ENCODE measurements at regions not wholly inside any gene's neighbourhood (a gene's known extent, or its start where the extent isn't known, plus 50 kb on each side); places are given as distances from the start of the nearest gene placed in this dataset.

DNA sequence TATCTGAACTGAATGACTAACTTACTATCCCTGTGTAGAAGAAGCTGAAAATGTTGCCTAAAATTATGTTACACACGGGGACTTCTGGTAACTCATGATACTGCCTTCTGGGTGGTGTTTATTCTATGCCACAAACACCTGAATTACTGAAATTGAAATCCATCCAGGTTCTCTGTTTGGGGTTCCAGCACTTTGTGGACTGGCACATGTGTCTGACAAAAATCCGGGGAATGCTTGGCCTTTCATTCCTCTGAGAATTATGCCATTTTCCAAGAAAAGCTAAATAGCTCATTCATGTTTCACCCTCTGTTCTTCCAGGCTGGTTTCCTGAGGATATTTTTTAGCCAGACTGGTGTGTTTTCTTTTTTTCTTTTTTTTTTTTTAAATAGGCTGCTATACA lies 59.5 kb upstream of the POU3F3 start:
- Histone ChIP-seq H3K4me2 (ENCODE audit: low read depth, low read length) (no peak overlapping the region), H3K36me3 (replicated peaks in 1 of 2; ENCODE audit: control insufficient read depth in 1 of 2, insufficient read depth in 2 of 2, low read length in 2 of 2) (no peaks in the 10 kb centered on the region), H3K4me1 (ENCODE audit: insufficient read depth, low read length) (no peaks in the 10 kb centered on the region), H3K27me3 (ENCODE audit: control insufficient read depth in 1 of 2, insufficient read depth in 2 of 2, low read length in 2 of 2) (no peaks in the 10 kb centered on the region; a peak in 2 of 5 replicates), H2AFZ (ENCODE audit: low read length) (no peak overlapping the region), H4K20me1 (ENCODE audit: insufficient read depth, low read length) (no peaks in the 10 kb centered on the region), H3K9ac (ENCODE audit: insufficient read depth, low read depth, low read length) (no peak overlapping the region), H3K79me2 (ENCODE audit: insufficient read depth, low read length) (no peaks in the 10 kb centered on the region), H3K4me3 (replicated peaks in 1 of 3; ENCODE audit: insufficient read depth in 1 of 3, low read depth in 2 of 3, low read length in 3 of 3) (no peak overlapping the region), H3K9me3 (ENCODE audit: low read length) (no peaks in the 10 kb centered on the region), H3K27ac (ENCODE audit: extremely low read length, insufficient read depth, low read length) (no peak overlapping the region)
- TF ChIP-seq ZNF24 (IDR thresholded peaks at IDR 0.05) (no peak), ZNF816 (CRISPR knock-in tag; IDR thresholded peaks at IDR 0.05; ENCODE audit: borderline replicate concordance) (no peak), ZNF547 (CRISPR knock-in tag; IDR thresholded peaks at IDR 0.05) (no peak), ZFX (CRISPR knock-in tag; IDR thresholded peaks at IDR 0.05; ENCODE audit: low read depth) (no peak), MTA3 (CRISPR knock-in tag; IDR thresholded peaks at IDR 0.05) (no peak), ZNF180 (CRISPR knock-in tag; IDR thresholded peaks at IDR 0.05; ENCODE audit: borderline replicate concordance, low read depth) (no peak), ZZZ3 (CRISPR knock-in tag; IDR thresholded peaks at IDR 0.05; ENCODE audit: borderline replicate concordance) (no peak), ZNF839 (CRISPR knock-in tag; IDR thresholded peaks at IDR 0.05; ENCODE audit: borderline replicate concordance) (no peak)
- TF ChIP-seq, protein P1, sequence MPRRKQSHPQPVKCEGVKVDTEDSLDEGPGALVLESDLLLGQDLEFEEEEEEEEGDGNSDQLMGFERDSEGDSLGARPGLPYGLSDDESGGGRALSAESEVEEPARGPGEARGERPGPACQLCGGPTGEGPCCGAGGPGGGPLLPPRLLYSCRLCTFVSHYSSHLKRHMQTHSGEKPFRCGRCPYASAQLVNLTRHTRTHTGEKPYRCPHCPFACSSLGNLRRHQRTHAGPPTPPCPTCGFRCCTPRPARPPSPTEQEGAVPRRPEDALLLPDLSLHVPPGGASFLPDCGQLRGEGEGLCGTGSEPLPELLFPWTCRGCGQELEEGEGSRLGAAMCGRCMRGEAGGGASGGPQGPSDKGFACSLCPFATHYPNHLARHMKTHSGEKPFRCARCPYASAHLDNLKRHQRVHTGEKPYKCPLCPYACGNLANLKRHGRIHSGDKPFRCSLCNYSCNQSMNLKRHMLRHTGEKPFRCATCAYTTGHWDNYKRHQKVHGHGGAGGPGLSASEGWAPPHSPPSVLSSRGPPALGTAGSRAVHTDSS (CRISPR knock-in tag; conservative IDR thresholded peaks at IDR 0.05): no peak
- WGBS (ENCODE audit: low lambda C conversion rate): 2% methylated on average over 2 of the region's 2 CpGs
- CTCF ChIA-PET (ENCODE audit: low intra/inter-chr PET ratio, low total read pairs): no interaction called here
- POLR2A ChIA-PET: no interaction called here
- in situ Hi-C loops (cut with HindIII; ENCODE audit: extremely low pct_ligation_motif_present, low pct_unique_long_range_greater_than_20kb): no loop called here
- intact Hi-C loops (cut with micrococcal nuclease; ENCODE audit: unreplicated experiment): no loop called here
- BruUV-seq (replicated peaks): no TSS peak
- no peak for DNase-seq (ENCODE audit: low spot score)
- no peak for FAIRE-seq
- no peak for ATAC-seq

Small RNAs in the stretch of these regions (small RNA-seq; reads per million reads assigned to genes)
- 0 reads per million in 3 experiments for gene RF00139 (ENCODE audit: insufficient read depth in 2 of 3, insufficient read length in 3 of 3, low read depth in 2 of 3, low replicate concordance in 1 of 3)
- 0 reads per million in 3 experiments for gene RF02091 (ENCODE audit: insufficient read depth in 2 of 3, insufficient read length in 3 of 3, low read depth in 2 of 3, low replicate concordance in 1 of 3)

Measured in HepG2 (cell line).